Erythroblast (primary cell): ENCODE measurements at regions not wholly inside any gene's neighbourhood (a gene's known extent, or its start where the extent isn't known, plus 50 kb on each side); places are given as distances from the start of the nearest gene placed in this dataset.
"Not testable (repeated sequence)": the region's sequence is repeated elsewhere in the genome, so short reads cannot be mapped to it uniquely, and the experiment has no call there.

Experiments
- GATA1 ChIP-seq: IDR thresholded peaks from 2 replicates; pipeline ENCODE4 v1.6.1; 2011; ENCODE audit warnings: low read depth, mild to moderate bottlenecking, control low read depth, low read length, moderate library complexity
- POLR2A ChIP-seq: IDR thresholded peaks from 2 replicates; pipeline ENCODE4 v1.6.1; 2011; ENCODE audit warnings: mild to moderate bottlenecking, low read length

DNA sequence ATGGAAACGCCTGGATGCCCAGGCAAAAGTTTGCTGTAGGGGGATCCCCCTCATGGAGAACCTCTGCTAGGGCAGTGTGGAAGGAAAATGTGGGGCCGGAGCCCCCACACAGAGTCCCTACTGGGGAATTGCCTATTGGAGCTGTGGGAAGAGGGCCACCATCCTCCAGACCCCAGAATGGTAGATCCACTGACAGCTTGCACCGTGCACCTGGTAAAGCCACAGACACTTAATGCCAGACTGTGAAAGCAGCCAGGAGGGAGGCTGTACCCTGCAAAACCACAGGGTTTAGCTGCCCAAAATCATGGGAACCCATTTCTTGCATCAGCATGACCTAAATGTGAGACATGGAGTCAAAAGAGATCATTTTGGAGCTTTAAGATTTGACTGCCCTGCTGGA, 302.0 kb upstream of the ST8SIA4 start:
- TF ChIP-seq POLR2A, GATA1: not testable (repeated sequence)
